ENCODE measurements at regions not wholly inside any gene's neighbourhood (a gene's known extent, or its start where the extent isn't known, plus 50 kb on each side); places are given as distances from the start of the nearest gene placed in this dataset.

DNA sequence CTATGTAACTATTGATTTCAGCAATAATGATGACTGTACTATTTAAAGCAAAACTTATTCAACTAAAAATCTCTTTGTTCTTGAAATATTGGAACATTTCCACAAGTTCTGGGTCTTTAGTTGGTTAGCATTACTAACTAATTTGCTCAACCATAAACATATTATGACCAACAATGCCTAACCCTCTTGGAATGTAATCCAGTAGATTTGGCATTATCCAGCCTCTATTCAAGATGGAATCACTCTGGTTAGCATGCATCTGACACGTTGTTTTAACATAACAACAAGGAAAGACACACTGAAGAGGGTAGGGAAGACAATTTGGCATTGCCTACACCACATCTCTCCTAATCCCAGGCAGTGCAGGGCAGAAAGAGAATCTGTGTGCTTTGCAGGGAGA, 941.3 kb upstream of the PCDH20 start:
- TF ChIP-seq POLR2AphosphoS5 (IDR thresholded peaks at IDR 0.05) (no peak), POLR2A (IDR thresholded peaks at IDR 0.05) (no peak), EP300 (IDR thresholded peaks at IDR 0.05) (no peak)
- TF ChIP-seq, protein P1, sequence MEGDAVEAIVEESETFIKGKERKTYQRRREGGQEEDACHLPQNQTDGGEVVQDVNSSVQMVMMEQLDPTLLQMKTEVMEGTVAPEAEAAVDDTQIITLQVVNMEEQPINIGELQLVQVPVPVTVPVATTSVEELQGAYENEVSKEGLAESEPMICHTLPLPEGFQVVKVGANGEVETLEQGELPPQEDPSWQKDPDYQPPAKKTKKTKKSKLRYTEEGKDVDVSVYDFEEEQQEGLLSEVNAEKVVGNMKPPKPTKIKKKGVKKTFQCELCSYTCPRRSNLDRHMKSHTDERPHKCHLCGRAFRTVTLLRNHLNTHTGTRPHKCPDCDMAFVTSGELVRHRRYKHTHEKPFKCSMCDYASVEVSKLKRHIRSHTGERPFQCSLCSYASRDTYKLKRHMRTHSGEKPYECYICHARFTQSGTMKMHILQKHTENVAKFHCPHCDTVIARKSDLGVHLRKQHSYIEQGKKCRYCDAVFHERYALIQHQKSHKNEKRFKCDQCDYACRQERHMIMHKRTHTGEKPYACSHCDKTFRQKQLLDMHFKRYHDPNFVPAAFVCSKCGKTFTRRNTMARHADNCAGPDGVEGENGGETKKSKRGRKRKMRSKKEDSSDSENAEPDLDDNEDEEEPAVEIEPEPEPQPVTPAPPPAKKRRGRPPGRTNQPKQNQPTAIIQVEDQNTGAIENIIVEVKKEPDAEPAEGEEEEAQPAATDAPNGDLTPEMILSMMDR (IDR thresholded peaks at IDR 0.05) = no peak

Measured in suprapubic skin (tissue), 4 donors.